Keratinocyte (primary cell): ENCODE measurements at regions not wholly inside any gene's neighbourhood (a gene's known extent, or its start where the extent isn't known, plus 50 kb on each side); places are given as distances from the start of the nearest gene placed in this dataset.

ENCODE experiments used
- EZH2 ChIP-seq: IDR thresholded peaks from one replicate; pipeline ENCODE4 v1.6.1; 2012; ENCODE audit warnings: inconsistent platforms, mild to moderate bottlenecking, low read length, moderate library complexity
- TF ChIP-seq, protein P1 (sequence below), 3 experiments: IDR thresholded peaks in 1 of 3; conservative IDR thresholded peaks in 1 of 3; optimal IDR thresholded peaks in 1 of 3; 2 replicates in 2 of 3; 3 replicates in 1 of 3; pipeline versions ENCODE3 to v1.5.1; 2011; ENCODE audit warnings: low read length in 3 of 3, mild to moderate bottlenecking in 3 of 3, moderate library complexity in 2 of 3, control low read depth in 1 of 3, inconsistent platforms in 1 of 3; ENCODE audit not compliant: insufficient read depth in 2 of 3; ENCODE audit errors: extremely low read depth in 1 of 3

DNA sequence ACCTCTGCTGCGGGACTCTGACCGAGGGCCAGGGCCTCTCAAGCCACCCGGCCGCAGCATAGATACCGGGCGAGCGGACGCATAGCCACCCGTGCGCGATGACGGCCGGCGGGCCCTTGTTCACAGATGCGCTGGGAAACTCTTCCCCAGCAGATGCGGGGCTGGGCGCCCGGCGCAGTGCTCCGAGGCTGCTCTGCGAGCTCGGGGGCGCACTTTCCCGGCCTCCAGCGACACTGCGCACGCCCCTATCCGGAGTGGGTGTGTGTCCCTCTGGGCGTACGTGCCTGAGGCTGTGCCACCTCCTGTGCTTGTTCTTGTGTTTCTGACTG is 104.7 kb upstream of the E2F8 start:
- TF ChIP-seq, protein P1, sequence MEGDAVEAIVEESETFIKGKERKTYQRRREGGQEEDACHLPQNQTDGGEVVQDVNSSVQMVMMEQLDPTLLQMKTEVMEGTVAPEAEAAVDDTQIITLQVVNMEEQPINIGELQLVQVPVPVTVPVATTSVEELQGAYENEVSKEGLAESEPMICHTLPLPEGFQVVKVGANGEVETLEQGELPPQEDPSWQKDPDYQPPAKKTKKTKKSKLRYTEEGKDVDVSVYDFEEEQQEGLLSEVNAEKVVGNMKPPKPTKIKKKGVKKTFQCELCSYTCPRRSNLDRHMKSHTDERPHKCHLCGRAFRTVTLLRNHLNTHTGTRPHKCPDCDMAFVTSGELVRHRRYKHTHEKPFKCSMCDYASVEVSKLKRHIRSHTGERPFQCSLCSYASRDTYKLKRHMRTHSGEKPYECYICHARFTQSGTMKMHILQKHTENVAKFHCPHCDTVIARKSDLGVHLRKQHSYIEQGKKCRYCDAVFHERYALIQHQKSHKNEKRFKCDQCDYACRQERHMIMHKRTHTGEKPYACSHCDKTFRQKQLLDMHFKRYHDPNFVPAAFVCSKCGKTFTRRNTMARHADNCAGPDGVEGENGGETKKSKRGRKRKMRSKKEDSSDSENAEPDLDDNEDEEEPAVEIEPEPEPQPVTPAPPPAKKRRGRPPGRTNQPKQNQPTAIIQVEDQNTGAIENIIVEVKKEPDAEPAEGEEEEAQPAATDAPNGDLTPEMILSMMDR (optimal IDR thresholded peaks at IDR 0.05 in 1 of 3, IDR thresholded peaks at IDR 0.05 in 1 of 3, conservative IDR thresholded peaks at IDR 0.05 in 1 of 3; ENCODE audit: extremely low read depth in 1 of 3, insufficient read depth in 2 of 3, low read length in 3 of 3): no peak
- no peak for TF ChIP-seq EZH2
